ENCODE measurements at regions not wholly inside any gene's neighbourhood (a gene's known extent, or its start where the extent isn't known, plus 50 kb on each side); places are given as distances from the start of the nearest gene placed in this dataset.
"Not testable (repeated sequence)": the region's sequence is repeated elsewhere in the genome, so short reads cannot be mapped to it uniquely, and the experiment has no call there.

DNA sequence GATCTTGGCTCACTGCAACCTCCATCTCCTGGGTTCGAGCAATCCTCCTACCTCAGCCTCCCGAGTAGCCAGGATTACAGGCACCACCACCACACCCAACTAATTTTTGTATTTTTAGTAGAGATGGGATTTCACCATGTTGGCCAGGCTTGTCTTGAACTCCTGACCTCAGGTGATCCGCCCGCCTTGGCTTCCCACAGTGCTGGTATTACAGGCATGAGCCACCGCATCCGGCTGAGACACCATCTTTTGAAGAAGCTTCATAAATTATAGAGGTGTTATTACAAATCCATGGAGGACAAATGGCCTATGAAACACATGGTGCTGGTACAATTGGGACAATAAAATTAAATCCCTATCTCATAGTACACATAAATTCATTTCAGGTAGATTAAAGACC is 148.1 kb upstream of the SMIM31 start:
- DNase-seq = not testable (repeated sequence)

DNA sequence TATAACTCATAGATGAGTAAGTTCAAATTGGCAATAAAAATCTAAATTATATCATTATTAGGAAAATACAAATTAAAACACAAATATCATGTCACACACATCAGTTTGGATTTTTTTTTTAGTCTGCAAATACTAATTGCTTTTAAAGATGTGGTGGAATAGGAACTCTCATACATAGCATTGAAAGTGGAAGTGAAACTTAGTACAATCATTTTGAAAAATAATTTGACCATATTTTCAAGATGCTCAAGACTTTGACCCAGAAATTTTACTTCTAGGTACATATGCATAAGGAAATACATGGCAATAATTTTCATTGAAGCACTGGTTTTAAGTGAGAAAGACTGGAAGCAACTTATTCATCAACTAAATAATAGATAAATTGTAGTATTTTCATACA is 147.5 kb upstream of the SMIM31 start:
- DNase-seq = no peak

DNA sequence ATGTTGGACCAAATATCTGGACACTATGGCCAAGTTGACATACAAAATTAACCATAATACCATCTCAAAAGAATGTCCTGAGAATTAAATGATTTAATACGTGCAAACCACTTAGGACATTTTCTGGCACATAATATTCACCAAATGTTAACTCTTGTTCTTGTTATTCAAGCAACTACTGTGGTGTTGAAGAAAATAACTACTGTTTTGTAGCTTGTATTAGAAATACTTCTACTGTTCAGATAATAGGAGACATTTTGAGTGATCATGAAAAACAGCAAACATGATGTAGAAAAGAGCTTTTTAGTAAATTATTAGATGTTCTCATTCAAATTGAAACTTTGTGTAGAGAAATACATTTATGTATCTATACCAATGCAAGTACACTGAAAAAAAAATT is 140.7 kb upstream of the SMIM31 start:
- DNase-seq = no peak

DNA sequence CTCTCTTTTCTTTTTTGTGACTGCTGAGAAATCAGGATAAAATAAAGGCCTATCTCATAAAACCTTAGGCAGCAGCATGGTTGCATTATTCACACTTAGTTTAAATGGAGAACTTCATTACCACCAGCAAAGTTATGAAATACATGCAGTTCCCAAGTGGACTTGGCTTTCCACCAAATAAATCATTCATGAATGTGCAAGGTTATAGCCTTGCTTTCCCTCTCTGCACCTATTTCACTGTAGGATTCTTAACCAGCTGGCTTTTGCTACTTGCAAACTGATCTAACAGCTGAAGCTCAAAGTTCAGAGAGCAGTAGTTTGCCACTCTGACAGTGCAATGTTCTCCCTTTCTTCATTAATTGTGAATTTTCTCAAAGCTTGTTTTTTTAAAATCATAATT is 140.1 kb upstream of the SMIM31 start:
- no peak for DNase-seq

DNA sequence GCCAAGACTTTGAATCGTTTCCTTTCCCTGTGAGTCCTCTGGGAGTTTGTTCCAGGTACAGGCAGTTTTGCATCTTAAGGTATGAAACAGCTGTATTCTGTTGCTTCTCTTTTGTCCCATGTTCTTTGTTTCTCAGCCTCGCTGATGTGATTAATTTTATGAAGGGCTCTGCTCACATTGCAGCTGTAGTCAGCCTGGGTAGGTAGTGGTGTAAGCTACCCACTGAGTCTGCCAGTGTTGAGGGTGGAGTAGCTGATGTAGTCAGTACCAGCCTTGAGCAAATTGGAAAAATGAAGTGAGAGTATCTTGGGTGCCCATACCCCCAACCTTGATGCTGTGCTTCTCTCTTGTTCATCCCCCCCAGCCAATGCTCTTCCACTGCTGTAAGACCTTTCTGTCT is 139.6 kb upstream of the SMIM31 start:
- no peak for DNase-seq

DNA sequence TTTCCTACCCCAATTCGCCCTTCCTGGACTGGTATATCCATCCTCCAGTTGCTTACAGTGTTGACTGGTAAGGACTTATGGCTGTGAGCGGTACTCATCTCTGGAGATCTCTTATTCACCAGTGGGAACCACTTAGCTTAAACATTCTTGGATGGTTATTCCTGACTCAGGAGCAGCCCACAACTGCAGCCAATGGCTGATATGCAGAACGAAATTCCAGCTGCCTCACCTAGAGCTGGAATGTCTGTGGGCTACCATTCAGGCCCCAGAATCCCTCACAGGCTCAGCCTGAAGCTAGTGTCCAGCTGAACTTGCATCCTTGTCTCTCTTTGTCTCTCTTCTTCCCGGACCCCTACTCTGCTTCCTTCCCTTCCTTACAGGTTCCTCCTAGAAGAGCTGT is 138.9 kb upstream of the SMIM31 start:
- DNase-seq = no peak

DNA sequence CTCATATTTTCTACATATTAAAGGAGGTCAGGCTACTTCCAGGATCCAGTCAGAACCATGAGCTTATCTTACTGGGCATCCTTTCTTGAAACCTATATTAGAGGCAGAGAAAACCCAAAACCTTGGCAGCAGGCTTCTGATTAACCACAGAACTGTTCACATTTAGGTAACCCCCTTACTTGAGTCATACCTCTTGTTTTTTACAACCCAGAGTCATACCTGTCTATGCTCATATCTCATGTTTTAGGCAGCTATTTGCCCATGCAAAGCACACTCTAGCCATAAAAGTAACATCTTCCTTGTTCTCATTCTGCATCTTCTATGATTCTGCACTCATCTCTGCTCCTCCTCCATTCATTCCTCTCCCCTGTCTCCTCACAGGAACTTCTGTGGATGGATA is 138.0 kb upstream of the SMIM31 start:
- DNase-seq = no peak

DNA sequence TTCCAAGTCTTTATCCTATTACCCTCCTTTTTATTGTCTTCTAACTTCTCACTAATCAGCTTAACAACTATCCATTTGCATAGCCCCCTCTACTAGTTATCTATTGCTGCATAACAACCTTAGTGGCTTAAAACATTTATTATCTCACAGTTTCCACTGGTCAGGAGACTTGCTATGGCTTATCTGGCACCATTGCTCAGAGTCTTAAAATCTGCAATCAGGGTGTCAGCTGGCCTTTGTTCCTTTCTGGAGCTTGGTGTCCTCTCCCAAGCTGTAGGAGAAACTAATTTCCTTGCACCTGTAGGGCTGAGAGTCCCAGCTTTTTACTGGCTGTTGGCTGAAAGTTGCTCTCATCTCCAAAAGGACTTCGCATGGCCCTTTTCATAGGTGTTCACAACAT is 137.0 kb upstream of the SMIM31 start:
- no peak for DNase-seq

DNA sequence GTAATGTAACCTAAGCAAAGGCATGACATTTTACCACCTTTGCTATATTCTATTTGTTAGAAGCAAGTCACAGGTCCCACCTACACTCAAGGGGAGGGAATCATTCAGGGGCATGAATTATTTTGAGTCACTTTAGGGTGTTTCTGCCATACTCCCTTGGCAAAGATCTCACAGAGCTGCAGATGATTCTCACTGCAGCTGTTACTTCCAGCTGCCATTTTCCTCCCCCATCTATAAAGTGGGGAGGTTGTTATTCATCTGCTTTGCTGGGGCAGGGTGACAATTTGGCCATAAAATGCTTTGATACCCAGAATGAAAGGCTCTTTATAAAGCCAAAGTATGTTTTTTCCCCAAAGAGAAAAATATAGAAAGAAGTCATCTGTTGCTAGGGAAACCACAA is 136.5 kb upstream of the SMIM31 start:
- no peak for DNase-seq

DNA sequence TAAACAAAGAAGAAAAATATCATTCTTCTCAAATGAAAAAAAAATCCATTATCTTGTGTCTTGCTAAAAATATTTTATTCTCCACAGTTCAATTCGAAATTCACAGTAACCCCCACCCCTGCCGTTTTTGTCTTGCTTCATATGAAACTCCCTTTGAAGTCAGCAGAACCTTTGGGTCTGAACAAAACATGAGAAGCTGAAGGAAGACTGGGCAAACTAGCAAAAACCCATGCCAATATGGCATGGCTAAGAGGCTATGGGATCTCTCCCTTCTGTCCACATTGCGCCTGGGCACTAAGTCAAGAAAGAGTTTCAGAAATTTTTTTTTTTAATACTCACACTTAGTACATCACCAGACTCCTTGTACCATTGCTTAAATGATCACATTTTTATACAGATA is 136.0 kb upstream of the SMIM31 start:
- no peak for DNase-seq

DNA sequence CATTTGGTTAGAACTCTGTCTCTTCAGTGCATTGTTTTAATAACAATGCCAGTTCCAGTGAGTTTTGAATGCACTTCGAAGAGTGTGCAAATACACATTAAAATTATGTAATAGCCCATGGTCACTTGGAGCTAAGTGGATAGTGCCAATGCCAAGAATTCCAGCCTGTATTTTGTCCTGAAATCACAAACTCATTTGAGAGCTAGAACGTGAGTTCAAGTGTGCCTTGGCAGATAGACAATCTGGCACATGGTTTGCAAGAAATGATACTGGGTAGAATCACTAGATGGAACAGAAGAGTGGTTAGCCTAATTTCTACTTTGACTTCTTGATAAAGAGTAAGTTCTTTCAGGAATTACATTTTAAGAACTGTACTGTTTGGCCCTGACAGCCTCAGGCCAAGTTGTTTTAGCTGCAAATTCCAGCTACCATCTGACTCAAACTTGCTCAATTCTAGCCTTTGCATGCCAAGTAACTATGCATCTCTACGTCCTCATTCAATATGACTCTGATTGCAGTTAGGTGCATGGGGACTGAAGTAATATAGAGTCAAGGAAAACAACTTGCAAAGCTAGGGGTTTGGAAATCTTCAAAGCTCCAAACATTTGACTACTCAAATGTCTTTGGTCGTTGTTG is 131.9 kb upstream of the SMIM31 start:
- no peak for DNase-seq

DNA sequence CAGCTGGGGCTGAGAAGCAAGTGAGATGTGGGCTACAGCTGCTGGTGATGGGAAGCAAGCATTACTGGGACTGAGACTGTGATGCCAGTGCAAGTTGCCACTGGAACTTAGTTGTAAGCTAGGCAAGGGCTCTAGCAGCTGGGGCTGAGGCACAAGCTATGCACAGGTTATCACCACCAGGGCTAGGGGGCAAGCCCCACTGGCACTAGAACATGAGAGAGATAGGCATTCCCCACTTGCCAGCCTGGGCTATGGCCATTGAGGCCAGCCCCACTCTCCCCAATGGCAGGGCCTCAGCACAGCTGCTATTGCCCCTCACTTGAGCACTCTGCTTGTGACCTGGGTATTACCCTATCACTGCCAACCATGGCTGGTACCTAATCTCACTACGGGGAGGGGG is 130.8 kb upstream of the SMIM31 start:
- no peak for DNase-seq

DNA sequence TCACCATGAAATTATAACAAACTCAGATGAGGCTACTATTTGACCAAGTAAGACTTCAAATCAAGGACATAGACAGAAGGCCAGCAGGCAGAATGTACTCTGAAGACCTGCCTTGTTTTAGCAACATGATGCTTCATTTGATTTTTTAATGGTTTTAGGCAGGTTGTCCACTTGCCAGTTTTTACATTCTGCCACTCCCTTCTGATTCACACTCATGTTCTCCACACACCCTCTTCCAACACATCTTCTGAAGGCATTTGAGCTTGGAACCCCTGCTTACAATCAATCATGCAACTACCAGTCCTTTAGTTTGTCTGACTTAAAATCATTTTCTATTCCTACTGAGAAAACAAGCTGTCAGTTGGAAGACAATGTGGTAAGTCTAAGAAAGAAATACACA is 114.9 kb upstream of the SMIM31 start:
- no peak for DNase-seq

DNA sequence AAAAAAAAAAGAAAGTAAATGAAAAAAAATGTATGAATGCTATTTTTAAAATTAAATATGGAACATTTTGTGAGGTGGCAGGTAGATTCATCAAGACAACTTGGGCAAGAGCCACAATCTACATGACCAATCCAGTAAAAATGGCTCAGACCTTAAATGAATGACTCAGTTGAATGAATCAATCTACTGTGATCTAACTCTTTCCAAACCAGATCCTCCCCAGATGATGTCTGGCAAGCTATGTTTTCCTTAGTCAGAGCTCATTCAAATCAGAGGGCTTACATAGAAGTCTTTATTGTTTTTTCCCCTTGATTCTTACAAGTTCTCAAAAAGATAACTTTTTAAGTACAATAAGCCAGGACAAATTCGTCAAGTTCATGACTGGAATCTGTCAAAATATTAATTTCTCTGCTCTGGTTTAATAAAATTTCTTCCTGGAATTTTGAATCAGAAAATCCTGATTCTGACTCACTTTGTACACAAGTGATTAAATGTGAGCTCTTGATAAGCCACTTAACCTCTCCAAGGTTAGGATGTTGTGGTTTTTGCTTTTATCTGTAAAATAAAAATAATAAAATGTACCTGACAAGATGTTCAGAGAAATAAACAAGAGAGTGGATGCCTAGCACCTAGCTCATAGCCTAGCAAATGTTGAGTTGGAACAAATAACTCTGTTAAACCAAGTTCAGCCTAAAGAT is 105.6 kb upstream of the SMIM31 start:
- no peak for DNase-seq

DNA sequence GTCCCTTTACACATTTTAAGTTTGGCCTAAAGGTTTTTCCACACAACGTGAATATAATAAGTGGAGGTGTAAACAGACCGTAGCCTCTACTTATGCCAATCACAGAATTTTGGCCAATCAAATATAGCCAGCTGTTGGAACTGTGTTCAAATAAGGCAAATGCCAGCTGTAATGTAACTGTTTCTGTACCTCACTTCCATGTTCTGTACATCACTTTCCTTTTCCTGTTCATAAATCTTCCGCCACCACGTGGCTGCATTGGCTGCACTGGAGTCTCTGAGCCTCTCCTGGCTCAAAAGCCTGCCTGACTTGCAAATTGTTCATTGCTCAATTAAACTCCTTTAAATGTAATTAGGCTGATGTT is 105.1 kb upstream of the SMIM31 start:
- DNase-seq = no peak

DNA sequence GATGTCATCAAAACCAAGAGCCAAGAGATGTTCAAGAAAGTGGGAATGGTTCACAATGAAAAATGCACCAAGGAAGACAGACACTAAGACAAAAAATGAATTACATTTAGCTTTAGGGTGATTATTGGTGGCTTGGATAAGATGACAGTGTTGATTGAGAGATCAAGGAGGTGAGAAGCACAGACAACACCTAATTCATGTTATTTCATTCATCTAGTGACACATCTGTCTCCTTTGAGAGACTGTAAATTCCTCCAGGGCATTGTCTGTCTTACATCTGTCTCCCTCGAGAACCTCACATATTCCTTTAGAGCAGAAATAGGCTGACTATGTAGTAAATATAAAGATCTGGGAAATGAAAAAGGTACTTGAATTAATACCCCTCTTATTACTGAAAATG is 94.2 kb upstream of the SMIM31 start:
- no peak for DNase-seq

DNA sequence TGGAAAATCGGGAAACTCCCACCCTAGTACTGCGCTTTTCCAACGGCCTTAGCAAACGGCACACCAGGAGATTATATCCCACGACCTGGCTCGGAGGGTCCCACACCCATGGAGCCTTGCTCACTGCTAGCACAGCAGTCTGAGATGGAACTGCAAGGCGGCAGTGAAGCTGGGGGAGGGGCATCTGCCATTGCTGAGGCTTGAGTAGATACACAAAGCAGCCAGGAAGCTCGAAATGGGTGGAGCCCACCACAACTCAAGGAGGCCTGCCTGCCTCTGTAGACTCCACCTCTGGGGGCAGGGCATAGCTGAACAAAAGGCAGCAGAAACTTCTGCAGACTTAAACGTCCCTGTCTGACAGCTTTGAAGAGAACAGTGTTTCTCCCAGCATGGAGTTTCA is 77.8 kb upstream of the SMIM31 start:
- DNase-seq = not testable (repeated sequence)

DNA sequence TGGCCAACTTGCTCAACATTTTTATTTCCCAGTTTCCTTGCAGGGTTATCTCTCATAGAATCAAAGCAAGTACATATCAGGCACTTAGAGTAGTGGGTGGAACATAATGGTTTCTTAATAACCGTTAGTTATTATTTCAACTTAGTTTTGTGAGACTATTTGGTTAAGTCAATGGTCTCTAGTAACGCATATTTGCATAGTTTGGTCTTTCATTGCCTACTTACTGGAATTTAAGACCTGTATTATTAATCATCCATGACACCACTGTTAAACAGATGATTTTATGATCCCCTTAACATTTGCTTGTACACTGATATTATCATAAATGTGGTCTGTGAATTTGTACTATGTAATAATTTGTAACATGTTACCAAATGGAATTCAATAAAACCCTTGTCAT is 70.9 kb upstream of the SMIM31 start:
- DNase-seq = no peak

DNA sequence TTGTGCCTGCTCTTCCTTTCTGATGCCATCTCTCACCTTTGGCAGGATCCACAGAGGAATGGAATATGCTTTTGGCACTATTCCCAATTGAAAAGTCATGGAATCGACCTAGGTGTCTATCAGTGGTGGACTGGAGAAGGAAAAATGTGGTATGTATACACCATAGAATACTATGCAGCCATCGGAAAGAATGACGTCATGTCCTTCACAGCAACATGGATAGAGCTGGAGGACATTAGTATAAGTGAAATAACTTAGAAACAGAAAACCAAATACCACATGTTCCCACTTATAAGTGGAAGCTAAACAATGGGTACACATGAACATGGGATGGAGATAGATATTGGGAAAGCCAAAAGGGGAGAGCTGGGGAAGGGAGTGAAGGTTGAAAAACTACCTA is 58.3 kb upstream of the SMIM31 start:
- DNase-seq = no peak

DNA sequence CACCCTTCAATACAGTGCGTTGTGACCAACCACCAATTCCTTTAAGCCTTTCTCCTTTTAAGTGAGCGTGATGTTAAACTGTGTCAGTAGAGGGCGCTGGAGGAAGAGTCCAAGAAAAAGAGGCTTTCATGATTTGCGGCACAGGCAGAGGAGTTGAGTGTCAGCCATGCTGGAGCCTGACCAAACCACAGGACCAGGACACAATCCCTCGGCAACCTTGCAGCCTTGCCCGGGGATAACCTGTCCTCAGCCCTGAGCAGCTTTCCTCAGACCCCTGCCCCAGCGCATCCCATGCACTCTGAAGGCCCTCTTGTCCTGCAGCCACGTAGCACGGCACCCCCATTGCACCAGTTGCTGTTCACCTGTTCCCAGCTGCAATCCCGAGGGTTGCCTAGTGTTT is 53.5 kb upstream of the SMIM31 start:
- no peak for DNase-seq

DNA sequence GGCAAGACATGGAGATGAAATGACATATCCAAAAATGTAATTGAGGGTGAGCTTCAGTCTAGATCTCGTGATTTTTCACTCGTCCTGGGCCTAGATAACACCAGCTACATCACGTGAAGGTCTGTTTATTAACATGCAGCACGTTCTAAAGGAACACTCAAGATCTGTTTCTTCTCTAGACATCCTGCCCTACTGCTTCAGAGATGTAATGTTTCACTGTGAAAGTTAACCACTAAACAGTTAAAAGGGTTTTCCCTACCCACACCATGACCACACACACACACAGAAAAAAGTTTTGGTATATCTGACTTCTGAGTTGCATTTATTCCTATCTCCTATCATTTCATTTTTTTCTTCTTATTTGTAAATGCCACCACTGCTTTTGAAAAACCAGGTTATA is 52.3 kb upstream of the SMIM31 start:
- DNase-seq = no peak

Measured in skin of body (tissue), 1 donor.